Skeletal muscle cell (primary cell): ENCODE measurements at regions not wholly inside any gene's neighbourhood (a gene's known extent, or its start where the extent isn't known, plus 50 kb on each side); places are given as distances from the start of the nearest gene placed in this dataset.

Experiments
- DNase-seq: peaks from one replicate; pipeline ENCODE4 v3.0.0-alpha.2; 2010; ENCODE audit warnings: low read depth
- H3K4me3 ChIP-seq: 2 replicates; pipeline ENCODE4 v1.5.1; 2011; ENCODE audit warnings: low read depth, mild to moderate bottlenecking, control low read depth, low read length, moderate library complexity

DNA sequence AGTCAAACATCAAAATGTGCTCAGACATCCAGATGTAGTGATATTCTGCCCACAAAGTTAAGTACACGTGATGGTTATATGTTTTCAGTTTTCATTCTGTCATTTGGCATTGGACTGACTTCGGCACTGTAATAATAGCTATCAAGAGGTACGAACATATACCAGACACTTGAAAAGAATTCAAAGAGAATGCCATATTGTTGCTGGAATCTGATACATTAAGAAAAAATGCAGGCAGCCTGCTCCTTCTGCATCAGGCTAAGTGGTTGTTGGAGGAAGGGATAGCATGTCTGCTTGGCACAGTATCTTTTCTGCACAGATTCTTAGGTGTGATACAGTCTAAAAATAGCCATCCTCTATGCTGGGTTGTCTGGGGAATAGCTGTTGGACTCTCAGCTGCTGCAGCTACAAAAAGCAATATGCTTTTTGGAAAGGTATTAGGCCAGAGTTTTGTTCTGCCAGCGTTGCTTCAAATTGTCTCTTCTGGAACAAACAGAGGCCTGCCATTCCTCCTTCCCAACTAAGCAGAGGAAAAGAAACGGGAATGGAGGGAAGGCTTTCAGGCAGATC lies 892.6 kb downstream of the TBC1D22A start:
- DNase-seq, result no peak

DNA sequence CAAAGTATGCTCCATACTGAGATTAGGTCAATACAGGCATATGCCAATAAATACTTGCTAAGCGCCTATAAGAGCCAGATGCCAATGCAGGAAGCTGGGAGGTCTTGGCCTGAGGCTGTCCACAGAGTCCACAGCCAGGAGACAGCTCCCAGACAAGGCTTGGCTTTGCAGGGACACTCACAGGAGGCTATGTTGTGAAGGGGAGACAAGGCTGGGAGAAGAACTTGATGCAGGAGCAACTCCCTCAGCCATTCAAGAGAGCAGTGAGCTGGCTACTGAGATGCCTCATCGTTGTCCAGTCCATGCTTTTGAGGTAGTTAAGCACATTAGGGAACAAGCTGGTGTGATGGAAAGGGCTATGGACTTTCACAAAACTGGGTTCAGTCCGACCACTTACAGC lies 891.5 kb downstream of the TBC1D22A start:
- no peak overlapping the region for H3K4me3 ChIP-seq
- no peak for DNase-seq

More for the DNA sequence above, 892.6 kb downstream of the TBC1D22A start:
- no peak overlapping the region for H3K4me3 ChIP-seq

DNA sequence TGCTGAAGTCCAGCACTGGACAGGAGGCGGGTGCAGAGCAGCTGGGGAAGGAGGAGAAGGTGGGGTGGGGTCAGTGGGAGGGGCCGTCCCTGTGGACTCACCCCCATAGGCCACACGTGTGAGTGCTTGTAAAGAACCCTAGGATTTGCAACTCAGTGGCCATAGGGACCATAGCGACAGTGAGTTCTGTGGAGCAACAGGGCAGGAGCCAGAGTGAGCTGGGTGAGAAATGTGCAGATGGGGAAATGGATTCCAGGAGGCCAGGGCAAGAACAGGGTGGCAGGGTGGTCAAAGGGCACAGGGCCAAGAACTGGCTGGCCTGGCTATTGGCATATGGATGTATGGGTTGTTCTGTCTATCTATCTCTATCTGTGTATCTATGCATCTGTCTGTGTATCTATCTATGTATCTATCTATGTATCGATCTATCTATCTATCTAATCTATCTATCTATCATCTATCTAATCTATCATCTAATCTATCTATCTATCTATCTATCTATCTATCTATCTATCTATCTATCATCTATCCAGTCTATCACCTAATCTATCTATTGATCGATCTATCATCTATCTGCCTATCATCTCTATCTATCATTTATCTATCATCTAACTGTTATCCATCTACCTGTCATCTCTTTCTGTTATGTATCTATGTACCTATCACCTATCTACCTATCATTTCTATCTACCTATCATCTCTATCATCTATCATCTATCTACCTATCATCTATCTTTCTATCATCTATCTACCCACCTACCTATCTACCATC lies 889.0 kb downstream of the TBC1D22A start:
- DNase-seq, result no peak
- no peak overlapping the region for H3K4me3 ChIP-seq

DNA sequence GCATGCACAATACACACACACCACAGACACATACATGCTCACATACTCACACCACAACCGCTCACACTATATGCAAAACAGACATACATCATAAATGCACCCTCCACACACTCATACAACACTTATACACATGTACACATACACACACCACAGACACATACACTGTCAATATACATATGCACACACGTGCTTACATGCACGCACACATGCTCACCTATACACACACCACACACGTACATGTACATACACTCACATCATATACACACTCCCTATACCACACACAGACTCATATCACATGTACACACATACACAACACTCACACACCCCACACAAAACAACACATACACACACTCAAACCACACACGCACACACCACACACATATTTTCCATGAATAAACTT lies 885.3 kb downstream of the TBC1D22A start:
- H3K4me3 ChIP-seq, result no peak overlapping the region
- no peak for DNase-seq

DNA sequence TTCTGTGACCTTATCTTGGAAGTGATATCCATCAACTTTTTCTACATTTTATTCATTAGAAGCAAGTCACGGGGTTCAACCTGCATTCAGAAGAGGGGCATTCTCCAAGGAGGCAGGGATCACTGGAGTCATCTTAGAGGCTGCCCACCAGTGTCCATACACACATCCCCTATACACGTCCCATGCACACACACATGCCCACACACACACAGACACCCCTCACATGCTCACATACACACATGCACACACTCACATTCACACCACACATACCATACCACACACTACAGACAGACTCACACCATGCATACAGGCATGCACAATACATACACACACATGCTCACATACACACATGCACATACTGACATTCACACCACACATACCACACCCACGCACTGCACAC lies 884.7 kb downstream of the TBC1D22A start:
- H3K4me3 ChIP-seq, result no peak overlapping the region
- no peak for DNase-seq

DNA sequence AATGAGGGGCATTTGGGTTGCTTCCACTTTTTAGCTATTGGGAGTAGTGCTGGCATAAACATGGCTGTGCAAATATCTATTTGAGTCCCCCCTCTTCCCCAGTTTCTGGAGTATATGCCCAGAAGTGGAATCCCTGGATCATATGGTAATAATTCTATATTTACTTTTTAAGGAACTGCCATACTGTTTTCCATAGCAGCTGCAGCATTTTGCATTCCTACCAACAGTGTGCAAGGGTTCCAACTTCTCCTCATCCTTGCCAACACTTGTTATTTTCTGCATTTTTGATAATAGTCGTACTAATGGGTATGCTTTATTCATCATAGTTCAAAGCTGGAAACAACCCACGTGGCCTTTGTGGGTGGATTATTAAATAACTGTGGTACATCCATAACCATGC lies 883.5 kb downstream of the TBC1D22A start:
- no peak for DNase-seq
- no peak overlapping the region for H3K4me3 ChIP-seq

DNA sequence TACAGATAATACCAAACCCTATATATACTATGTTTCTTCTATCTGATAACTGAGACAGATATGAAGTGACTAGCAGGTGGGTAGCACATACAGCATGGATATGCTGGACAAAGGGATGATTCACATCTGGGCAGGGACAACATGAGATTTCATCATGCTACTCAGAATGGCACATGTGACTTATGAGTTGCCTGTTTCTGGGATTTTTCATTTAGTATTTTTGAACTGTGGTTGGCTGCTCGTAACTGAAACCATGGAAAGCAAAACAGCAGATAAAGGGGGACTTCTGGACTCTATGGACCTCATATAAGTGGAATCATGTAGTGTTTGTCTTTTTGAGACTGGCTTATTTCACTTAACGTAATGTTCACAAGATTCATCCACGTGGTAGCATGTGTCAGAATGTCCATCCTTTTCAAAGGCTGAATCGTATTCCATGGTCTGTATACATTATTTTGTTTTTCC lies 883.0 kb downstream of the TBC1D22A start:
- no peak for DNase-seq
- no peak overlapping the region for H3K4me3 ChIP-seq

DNA sequence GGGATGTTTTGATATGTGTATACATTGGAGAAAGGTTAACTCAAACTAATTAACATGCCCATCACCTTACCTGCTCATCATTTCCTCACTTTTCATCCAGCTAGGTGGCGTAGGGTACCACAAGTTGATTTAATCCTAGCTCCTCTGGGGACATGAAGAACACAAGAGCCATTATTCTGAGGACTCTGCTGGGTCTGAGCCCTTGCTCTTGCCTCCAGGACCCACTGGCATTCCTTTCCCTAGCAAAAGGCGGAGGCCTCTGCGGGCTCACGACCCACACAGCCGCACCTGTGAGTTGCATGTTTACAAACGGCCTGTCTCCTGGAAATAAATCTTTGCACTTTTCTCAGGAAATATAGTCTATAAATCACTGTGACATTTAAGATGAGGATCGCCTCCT lies 871.9 kb downstream of the TBC1D22A start:
- H3K4me3 ChIP-seq, result no peak overlapping the region
- DNase-seq, result no peak

DNA sequence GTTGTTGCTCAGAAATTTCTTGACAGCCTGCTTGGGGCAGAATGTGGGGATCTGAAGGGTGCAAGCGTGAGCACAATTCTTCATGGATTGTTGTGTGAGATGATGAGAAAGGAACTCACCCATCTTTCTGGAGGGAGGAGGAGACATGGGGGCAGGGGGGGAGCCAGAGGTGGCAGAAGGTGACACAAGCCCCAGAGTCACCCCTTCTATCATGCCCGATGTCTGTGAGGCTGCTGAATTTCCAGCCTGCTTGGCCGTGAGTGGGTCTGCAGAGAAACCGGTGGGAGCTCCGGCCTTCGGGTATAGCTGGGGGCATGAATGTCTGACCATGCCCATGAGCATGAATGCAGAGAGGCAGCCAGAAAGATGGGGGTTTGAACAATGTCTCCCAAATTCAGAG lies 870.7 kb downstream of the TBC1D22A start:
- no peak for DNase-seq
- H3K4me3 ChIP-seq, result no peak overlapping the region

- no peak overlapping the region for H3K4me3 ChIP-seq
- DNase-seq, result no peak
Observed at GRCh38 chr22:47632701-47633100, 870.3 kb downstream of the TBC1D22A start.

- DNase-seq, result no peak
- no peak overlapping the region for H3K4me3 ChIP-seq
Observed at GRCh38 chr22:47631571-47632102, 869.2 kb downstream of the TBC1D22A start.

- no peak for DNase-seq
- H3K4me3 ChIP-seq, result no peak overlapping the region
Observed at GRCh38 chr22:47630741-47631534, 868.5 kb downstream of the TBC1D22A start.

- H3K4me3 ChIP-seq, result no peak overlapping the region
Observed at GRCh38 chr22:47629791-47630655, 867.6 kb downstream of the TBC1D22A start.

DNA sequence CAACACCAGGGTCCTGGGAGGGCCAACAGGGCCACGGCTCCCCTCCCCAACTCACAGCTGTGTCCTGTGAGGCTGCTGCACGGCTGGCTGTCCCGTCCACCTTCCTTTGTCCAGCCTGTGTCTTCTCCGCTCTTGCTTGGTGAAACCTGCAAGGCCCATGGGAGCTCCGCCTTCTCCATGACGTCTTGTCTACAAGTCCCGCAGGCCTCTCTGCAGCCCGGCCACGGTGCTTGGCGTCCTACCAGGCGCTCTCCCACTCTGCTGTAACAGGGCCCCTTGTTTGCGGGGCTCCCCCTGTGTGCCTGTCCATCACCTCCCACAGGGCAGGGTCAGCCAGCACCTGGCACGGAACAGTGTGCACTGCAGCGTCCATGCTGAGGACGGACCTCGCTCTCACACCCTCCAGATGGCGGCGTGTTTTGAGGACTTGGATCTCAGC lies 866.8 kb downstream of the TBC1D22A start:
- DNase-seq, result no peak
- H3K4me3 ChIP-seq, result no peak overlapping the region

More at GRCh38 chr22:47629791-47630655, 867.6 kb downstream of the TBC1D22A start:
- no peak for DNase-seq

GRCh38 chr22:47628477-47629272 lies 866.2 kb downstream of the TBC1D22A start:
- no peak for DNase-seq

DNA sequence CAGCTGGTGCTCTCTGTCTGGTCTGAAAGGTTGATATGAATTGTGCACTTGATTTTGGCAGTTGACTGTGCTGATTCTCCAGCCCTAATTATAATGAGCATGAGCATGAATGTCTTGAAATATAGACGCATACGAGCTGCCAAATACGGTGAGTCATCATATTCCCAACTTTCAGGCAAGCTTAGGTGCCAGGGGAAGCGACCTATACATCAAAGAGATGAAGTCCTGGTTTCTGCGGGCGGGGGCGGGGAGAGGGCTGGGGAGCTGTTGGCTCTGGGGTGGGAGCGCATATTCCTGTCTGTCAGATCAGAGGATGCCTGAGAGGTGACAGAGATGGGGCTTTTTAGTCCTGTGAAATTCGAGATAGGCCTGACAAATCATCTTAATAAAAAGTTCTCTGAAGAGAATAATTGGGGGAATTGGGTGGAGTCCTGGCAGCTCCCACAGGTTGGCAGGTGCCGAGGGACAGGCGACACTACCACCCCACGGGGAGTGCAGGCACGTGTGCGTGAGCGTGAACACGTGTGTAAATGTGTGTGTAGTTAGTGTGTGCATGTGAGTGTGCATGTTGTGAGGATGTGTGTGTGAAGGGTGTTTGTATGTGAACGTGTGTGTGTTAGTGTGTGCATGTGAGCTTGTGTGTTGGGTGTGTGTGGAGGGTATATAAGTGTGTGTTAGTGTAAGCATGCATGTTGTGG lies 865.3 kb downstream of the TBC1D22A start:
- H3K4me3 ChIP-seq, result no peak overlapping the region
- DNase-seq, result no peak

More at GRCh38 chr22:47628477-47629272, 866.2 kb downstream of the TBC1D22A start:
- no peak overlapping the region for H3K4me3 ChIP-seq

- no peak for DNase-seq
- no peak overlapping the region for H3K4me3 ChIP-seq
Observed at GRCh38 chr22:47626428-47627390, 864.3 kb downstream of the TBC1D22A start.
